AG08395 (cell line): ENCODE measurements at regions not wholly inside any gene's neighbourhood (a gene's known extent, or its start where the extent isn't known, plus 50 kb on each side); places are given as distances from the start of the nearest gene placed in this dataset.
"Not testable (repeated sequence)": the region's sequence is repeated elsewhere in the genome, so short reads cannot be mapped to it uniquely, and the experiment has no call there.

Experiments
- DNase-seq: peaks from one replicate; pipeline ENCODE4 v3.0.0; 2012; ENCODE audit warnings: mixed read lengths, low spot score

GRCh38 chr9:135275571-135276289 lies 188.3 kb downstream of the OLFM1 start:
- DNase-seq = no peak

GRCh38 chr9:135277219-135278201 lies 190.0 kb downstream of the OLFM1 start:
- no peak for DNase-seq

- DNase-seq = no peak
These were observed 191.1 kb downstream of the OLFM1 start for GRCh38 chr9:135278586-135278985.

GRCh38 chr9:135279385-135279784 lies 191.9 kb downstream of the OLFM1 start:
- DNase-seq = no peak

- DNase-seq = no peak
These were observed 192.4 kb downstream of the OLFM1 start for GRCh38 chr9:135279834-135280393.

GRCh38 chr9:135280666-135281065 lies 193.2 kb downstream of the OLFM1 start:
- no peak for DNase-seq

- DNase-seq = no peak
These were observed 193.7 kb downstream of the OLFM1 start for GRCh38 chr9:135281151-135281550.

GRCh38 chr9:135281791-135282737 lies 194.6 kb downstream of the OLFM1 start:
- peak; percentile 24 for DNase-seq

GRCh38 chr9:135282808-135283207 lies 195.3 kb downstream of the OLFM1 start:
- DNase-seq = no peak

- DNase-seq = no peak
These were observed 195.9 kb upstream of the PPP1R26 start for GRCh38 chr9:135283671-135284070.

- DNase-seq = no peak
These were observed 195.0 kb upstream of the PPP1R26 start for GRCh38 chr9:135284386-135285134.

- DNase-seq = not testable (repeated sequence)
These were observed 193.2 kb upstream of the PPP1R26 start for GRCh38 chr9:135286187-135286925.

GRCh38 chr9:135286961-135287360 lies 192.6 kb upstream of the PPP1R26 start:
- no peak for DNase-seq

- no peak for DNase-seq
These were observed 192.0 kb upstream of the PPP1R26 start for GRCh38 chr9:135287627-135288026.

- no peak for DNase-seq
These were observed 191.5 kb upstream of the PPP1R26 start for GRCh38 chr9:135288054-135288453.

- DNase-seq = no peak
These were observed 190.5 kb upstream of the PPP1R26 start for GRCh38 chr9:135289081-135289491.

GRCh38 chr9:135290086-135290485 lies 189.5 kb upstream of the PPP1R26 start:
- no peak for DNase-seq

- no peak for DNase-seq
These were observed 189.0 kb upstream of the PPP1R26 start for GRCh38 chr9:135290566-135290965.

- no peak for DNase-seq
These were observed 188.4 kb upstream of the PPP1R26 start for GRCh38 chr9:135291165-135291564.

GRCh38 chr9:135294836-135295235 lies 184.7 kb upstream of the PPP1R26 start:
- no peak for DNase-seq
